ENCODE measurements at regions not wholly inside any gene's neighbourhood (a gene's known extent, or its start where the extent isn't known, plus 50 kb on each side); places are given as distances from the start of the nearest gene placed in this dataset.

- TF ChIP-seq NFYB (IDR thresholded peaks at IDR 0.05; ENCODE audit: insufficient read depth, low read depth, low read length), result no peak
- TF ChIP-seq ATF2 (IDR thresholded peaks at IDR 0.05; ENCODE audit: low read length), result no peak
- no peak for TF ChIP-seq SKIL (IDR thresholded peaks at IDR 0.05; ENCODE audit: low read depth, poor library complexity, severe bottlenecking)
Observed at GRCh38 chr7:96503597-96503996, 181.7 kb upstream of the SLC25A13 start (continued).

DNA sequence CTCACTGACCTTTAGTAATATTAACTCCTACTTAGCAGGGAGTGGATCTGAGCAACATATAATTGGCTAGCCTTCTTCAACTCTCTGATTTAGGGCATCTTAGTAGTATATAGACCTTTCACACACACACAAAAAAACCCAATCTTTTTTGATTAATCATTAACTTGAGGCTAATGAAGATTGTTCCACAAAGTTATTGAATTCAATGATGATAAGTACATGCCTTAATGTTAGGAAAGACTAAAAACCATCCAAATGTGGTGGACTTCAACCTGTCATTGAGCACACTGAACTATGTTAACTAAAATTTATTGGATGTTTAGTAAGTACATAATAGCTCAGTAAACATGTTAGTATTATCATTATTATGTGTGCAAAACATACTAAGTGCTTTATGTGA lies 179.4 kb upstream of the SLC25A13 start:
- Histone ChIP-seq H3K27ac (ENCODE audit: control insufficient read depth, insufficient read depth) (no peak overlapping the region), H4K20me1 (ENCODE audit: control insufficient read depth, insufficient read depth) (no peaks in the 10 kb centered on the region), H3K9me3 (replicated peaks; ENCODE audit: control insufficient read depth, insufficient read depth, low read length) (no peaks in the 10 kb centered on the region), H3K4me2 (ENCODE audit: control insufficient read depth, insufficient read depth) (no peak overlapping the region), H3K4me3 (no peak overlapping the region), H3K36me3 (ENCODE audit: control insufficient read depth in 2 of 2, insufficient read depth in 2 of 2, low read length in 1 of 2) (no peaks in the 10 kb centered on the region), H3K4me1 (ENCODE audit: control insufficient read depth, insufficient read depth, low read length) (no peaks in the 10 kb centered on the region), H3K79me2 (ENCODE audit: control insufficient read depth, insufficient read depth, low read length) (no peaks in the 10 kb centered on the region), H3K9ac (ENCODE audit: control insufficient read depth, insufficient read depth, low read length) (no peak overlapping the region), H3K27me3 (replicated peaks in 1 of 2; ENCODE audit: control insufficient read depth in 2 of 2, insufficient read depth in 2 of 2, low read length in 1 of 2) (no peaks in the 10 kb centered on the region), H2AFZ (ENCODE audit: control insufficient read depth, low read depth, low read length) (no peak overlapping the region)
- SMC1A ChIA-PET (ENCODE audit: uncharacterized antibody, unreplicated experiment), result interaction anchor here (1.1 kb wide), 1 partner anchor 403 kb away, joined by 3 read pairs; no protein-coding TSS in a partner anchor
- CTCF ChIA-PET, result interaction anchor here (0.7 kb wide), 1 partner anchor 110 kb away, joined by 3 read pairs; no protein-coding TSS in a partner anchor
- TF ChIP-seq USF2 (IDR thresholded peaks at IDR 0.05; ENCODE audit: borderline replicate concordance, low read depth, low read length) (no peak), BCL3 (IDR thresholded peaks at IDR 0.05; ENCODE audit: borderline replicate concordance, insufficient read depth, low read depth, low read length, poor library complexity, severe bottlenecking) (no peak), RAD51 (IDR thresholded peaks at IDR 0.05) (no peak), CBX5 (IDR thresholded peaks at IDR 0.05; ENCODE audit: low read depth) (no peak), YY1 (IDR thresholded peaks at IDR 0.05; ENCODE audit: low read depth, low read length) (no peak)
- no peak for ATAC-seq
- POLR2A ChIA-PET, result no interaction called here
- DNase-seq (ENCODE audit: low read depth, low spot score), result no peak
- intact Hi-C loops (cut with micrococcal nuclease; ENCODE audit: unreplicated experiment) (no loop called here), in situ Hi-C loops (cut with MboI) (no loop called here)
- no TSS peak for BruUV-seq (replicated peaks)
- no peak for FAIRE-seq
- RAD21 ChIA-PET (ENCODE audit: unreplicated experiment), result no interaction called here

Measured in GM12878 (cell line).